ENCODE measurements at regions not wholly inside any gene's neighbourhood (a gene's known extent, or its start where the extent isn't known, plus 50 kb on each side); places are given as distances from the start of the nearest gene placed in this dataset.
A peak's percentile ranks its signal among the peaks of the same experiment; 100 is the strongest.

DNA sequence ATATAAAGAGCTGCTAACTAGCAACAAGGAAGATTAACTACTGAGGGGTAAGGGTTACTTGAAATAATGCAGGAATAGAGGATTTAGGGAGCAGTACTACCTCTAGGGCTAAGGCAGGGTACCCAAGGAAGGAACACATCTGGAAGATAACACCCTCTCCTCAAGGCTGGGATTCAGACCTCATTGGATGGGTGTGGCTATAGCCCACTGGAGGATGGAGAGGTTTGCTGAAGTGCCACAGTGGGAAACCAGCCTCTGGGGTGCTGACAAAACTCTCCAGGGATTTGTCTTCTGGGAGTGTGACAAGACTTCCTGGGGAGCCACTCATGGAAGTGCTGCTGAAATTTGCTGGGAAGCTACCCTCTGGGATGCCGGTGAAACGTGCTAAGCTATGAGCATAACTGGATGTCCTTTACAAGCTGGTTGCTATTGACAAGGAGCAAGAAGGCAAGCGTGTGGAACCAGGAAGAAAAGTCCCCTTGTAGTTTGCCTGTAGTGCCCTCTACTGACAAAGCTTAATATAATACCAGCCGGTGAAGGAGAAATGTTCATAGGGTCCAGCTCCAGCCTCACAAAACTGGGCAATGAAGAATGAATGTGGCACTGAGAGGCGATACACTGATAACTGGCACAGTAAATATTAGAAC, 122.8 kb upstream of the USP24 start (continued):
- TF ChIP-seq RUNX3 (IDR thresholded peaks at IDR 0.05; ENCODE audit: low read length) (no peak), RAD21 (IDR thresholded peaks at IDR 0.05; ENCODE audit: insufficient read depth, low read depth, low read length) (peak; percentile 69), LARP7 (IDR thresholded peaks at IDR 0.05) (no peak), MEF2B (IDR thresholded peaks at IDR 0.05; ENCODE audit: partially characterized antibody, poor library complexity, severe bottlenecking) (peak; percentile 33), ZSCAN29 (IDR thresholded peaks at IDR 0.05) (no peak)
- TF ChIP-seq, protein P1, sequence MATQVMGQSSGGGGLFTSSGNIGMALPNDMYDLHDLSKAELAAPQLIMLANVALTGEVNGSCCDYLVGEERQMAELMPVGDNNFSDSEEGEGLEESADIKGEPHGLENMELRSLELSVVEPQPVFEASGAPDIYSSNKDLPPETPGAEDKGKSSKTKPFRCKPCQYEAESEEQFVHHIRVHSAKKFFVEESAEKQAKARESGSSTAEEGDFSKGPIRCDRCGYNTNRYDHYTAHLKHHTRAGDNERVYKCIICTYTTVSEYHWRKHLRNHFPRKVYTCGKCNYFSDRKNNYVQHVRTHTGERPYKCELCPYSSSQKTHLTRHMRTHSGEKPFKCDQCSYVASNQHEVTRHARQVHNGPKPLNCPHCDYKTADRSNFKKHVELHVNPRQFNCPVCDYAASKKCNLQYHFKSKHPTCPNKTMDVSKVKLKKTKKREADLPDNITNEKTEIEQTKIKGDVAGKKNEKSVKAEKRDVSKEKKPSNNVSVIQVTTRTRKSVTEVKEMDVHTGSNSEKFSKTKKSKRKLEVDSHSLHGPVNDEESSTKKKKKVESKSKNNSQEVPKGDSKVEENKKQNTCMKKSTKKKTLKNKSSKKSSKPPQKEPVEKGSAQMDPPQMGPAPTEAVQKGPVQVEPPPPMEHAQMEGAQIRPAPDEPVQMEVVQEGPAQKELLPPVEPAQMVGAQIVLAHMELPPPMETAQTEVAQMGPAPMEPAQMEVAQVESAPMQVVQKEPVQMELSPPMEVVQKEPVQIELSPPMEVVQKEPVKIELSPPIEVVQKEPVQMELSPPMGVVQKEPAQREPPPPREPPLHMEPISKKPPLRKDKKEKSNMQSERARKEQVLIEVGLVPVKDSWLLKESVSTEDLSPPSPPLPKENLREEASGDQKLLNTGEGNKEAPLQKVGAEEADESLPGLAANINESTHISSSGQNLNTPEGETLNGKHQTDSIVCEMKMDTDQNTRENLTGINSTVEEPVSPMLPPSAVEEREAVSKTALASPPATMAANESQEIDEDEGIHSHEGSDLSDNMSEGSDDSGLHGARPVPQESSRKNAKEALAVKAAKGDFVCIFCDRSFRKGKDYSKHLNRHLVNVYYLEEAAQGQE (IDR thresholded peaks at IDR 0.05; ENCODE audit: low read depth, low read length) = no peak

DNA sequence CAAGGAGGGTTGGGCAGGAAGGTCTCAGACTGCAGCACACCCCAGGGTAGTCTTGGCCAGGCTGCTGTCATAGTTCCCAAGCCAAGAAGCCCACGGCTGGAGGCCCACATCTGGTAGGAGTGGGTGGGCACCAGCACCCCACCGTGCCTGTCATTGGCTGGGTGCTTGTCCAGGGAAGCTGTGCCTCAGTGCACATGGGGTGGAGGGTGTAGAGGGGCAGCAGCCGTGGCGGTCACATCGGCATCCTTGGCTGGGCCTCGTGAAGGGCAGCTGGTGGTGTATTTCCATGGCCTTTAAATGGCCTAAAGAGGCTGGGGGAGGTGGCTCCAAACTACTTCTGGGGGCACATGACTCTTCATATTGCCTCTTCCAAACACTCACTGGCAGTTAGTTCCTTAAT, 119.6 kb upstream of the USP24 start:
- no peak overlapping the region for H2AFZ ChIP-seq (ENCODE audit: control insufficient read depth, low read depth, low read length)
- no peak overlapping the region for H3K4me3 ChIP-seq
- in situ Hi-C loops (cut with MboI) (no loop called here), intact Hi-C loops (cut with micrococcal nuclease; ENCODE audit: unreplicated experiment) (loop anchor here (5.0 kb wide), 1 partner anchor 1253 kb away; no protein-coding TSS in a partner anchor)
- RAD21 ChIA-PET (ENCODE audit: unreplicated experiment) = no interaction called here
- no peak for ATAC-seq
- CTCF ChIA-PET = interaction anchor here (0.9 kb wide), 1 partner anchor 49 kb away, joined by 3 read pairs; no protein-coding TSS in a partner anchor
- H3K9ac ChIP-seq (ENCODE audit: control insufficient read depth, insufficient read depth, low read length) = no peak overlapping the region
- no peak overlapping the region for H3K4me2 ChIP-seq (ENCODE audit: control insufficient read depth, insufficient read depth)
- H3K79me2 ChIP-seq (ENCODE audit: control insufficient read depth, insufficient read depth, low read length) = no peaks in the 10 kb centered on the region
- H3K27ac ChIP-seq (ENCODE audit: control insufficient read depth, insufficient read depth) = no peak overlapping the region
- no peaks in the 10 kb centered on the region; a peak in 1 of 4 replicates for H3K27me3 ChIP-seq (replicated peaks in 1 of 2; ENCODE audit: control insufficient read depth in 2 of 2, insufficient read depth in 2 of 2, low read length in 1 of 2)
- no peaks in the 10 kb centered on the region for H3K4me1 ChIP-seq (ENCODE audit: control insufficient read depth, insufficient read depth, low read length)
- SMC1A ChIA-PET (ENCODE audit: uncharacterized antibody, unreplicated experiment) = no interaction called here
- H4K20me1 ChIP-seq (ENCODE audit: control insufficient read depth, insufficient read depth) = no peaks in the 10 kb centered on the region
- POLR2A ChIA-PET = no interaction called here
- WGBS (ENCODE audit: insufficient coverage, insufficient replicate concordance, low lambda C conversion rate, missing lambda C conversion rate) = 38% methylated on average over 6 of the region's 6 CpGs
- FAIRE-seq = no peak
- no peak for DNase-seq (ENCODE audit: low read depth, low spot score)
- H3K36me3 ChIP-seq (ENCODE audit: control insufficient read depth in 2 of 2, insufficient read depth in 2 of 2, low read length in 1 of 2) = no peaks in the 10 kb centered on the region
- H3K9me3 ChIP-seq (replicated peaks; ENCODE audit: control insufficient read depth, insufficient read depth, low read length) = no peaks in the 10 kb centered on the region
- BruUV-seq (replicated peaks) = no TSS peak
- TF ChIP-seq RAD51 (IDR thresholded peaks at IDR 0.05) (no peak), ZNF207 (IDR thresholded peaks at IDR 0.05; ENCODE audit: borderline replicate concordance) (no peak), ATF7 (IDR thresholded peaks at IDR 0.05; ENCODE audit: low read depth) (no peak), TCF3 (IDR thresholded peaks at IDR 0.05; ENCODE audit: borderline replicate concordance, insufficient read depth, low read depth, low read length) (no peak), STAT3 (IDR thresholded peaks at IDR 0.05; ENCODE audit: low read depth, low read length) (no peak), ZZZ3 (IDR thresholded peaks at IDR 0.05; ENCODE audit: control insufficient read depth, insufficient read length, low read depth) (no peak), MTA2 (IDR thresholded peaks at IDR 0.05; ENCODE audit: low read depth) (no peak), KDM1A (IDR thresholded peaks at IDR 0.05; ENCODE audit: borderline replicate concordance) (no peak), EZH2 (IDR thresholded peaks at IDR 0.05; ENCODE audit: borderline replicate concordance, control insufficient read depth, low read depth, low read length) (no peak), SRF (IDR thresholded peaks at IDR 0.05; ENCODE audit: low read depth in 2 of 2, low read length in 2 of 2) (no peak)
- TF ChIP-seq, protein P2, sequence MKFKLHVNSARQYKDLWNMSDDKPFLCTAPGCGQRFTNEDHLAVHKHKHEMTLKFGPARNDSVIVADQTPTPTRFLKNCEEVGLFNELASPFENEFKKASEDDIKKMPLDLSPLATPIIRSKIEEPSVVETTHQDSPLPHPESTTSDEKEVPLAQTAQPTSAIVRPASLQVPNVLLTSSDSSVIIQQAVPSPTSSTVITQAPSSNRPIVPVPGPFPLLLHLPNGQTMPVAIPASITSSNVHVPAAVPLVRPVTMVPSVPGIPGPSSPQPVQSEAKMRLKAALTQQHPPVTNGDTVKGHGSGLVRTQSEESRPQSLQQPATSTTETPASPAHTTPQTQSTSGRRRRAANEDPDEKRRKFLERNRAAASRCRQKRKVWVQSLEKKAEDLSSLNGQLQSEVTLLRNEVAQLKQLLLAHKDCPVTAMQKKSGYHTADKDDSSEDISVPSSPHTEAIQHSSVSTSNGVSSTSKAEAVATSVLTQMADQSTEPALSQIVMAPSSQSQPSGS (IDR thresholded peaks at IDR 0.05; ENCODE audit: low read length) = no peak
- TF ChIP-seq, protein P3, sequence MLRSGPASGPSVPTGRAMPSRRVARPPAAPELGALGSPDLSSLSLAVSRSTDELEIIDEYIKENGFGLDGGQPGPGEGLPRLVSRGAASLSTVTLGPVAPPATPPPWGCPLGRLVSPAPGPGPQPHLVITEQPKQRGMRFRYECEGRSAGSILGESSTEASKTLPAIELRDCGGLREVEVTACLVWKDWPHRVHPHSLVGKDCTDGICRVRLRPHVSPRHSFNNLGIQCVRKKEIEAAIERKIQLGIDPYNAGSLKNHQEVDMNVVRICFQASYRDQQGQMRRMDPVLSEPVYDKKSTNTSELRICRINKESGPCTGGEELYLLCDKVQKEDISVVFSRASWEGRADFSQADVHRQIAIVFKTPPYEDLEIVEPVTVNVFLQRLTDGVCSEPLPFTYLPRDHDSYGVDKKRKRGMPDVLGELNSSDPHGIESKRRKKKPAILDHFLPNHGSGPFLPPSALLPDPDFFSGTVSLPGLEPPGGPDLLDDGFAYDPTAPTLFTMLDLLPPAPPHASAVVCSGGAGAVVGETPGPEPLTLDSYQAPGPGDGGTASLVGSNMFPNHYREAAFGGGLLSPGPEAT (IDR thresholded peaks at IDR 0.05; ENCODE audit: low read depth) = no peak
